Right lobe of liver (tissue), 4 donors: ENCODE measurements at regions not wholly inside any gene's neighbourhood (a gene's known extent, or its start where the extent isn't known, plus 50 kb on each side); places are given as distances from the start of the nearest gene placed in this dataset.

Experiments used
- POLR2A ChIP-seq: fragments of 450-650 bp; IDR thresholded peaks from one replicate; pipeline ENCODE4 v1.6.1; 2017; ENCODE audit warnings: antibody characterized with exemption, mild to moderate bottlenecking
- TF ChIP-seq, protein P1 (sequence below), 4 donors: fragments of 200-600 bp in 3 of 4; fragments of 450-650 bp in 1 of 4; IDR thresholded peaks; one replicate each; pipeline versions ENCODE4 v1.5.1 to v1.8.0; 2016 to 2022; ENCODE audit warnings: antibody characterized with exemption in 4 of 4, mild to moderate bottlenecking in 2 of 4
- donor health status: DM: no; HTN: no; CAD: no.
- donor health status: DM: no; HTN: no; CAD: no.
- donor health status: DM: no; HTN: yes; CAD: no.

GRCh38 chr5:159741829-159742322 lies 174.4 kb upstream of the ADRA1B start:
- TF ChIP-seq, protein P1, sequence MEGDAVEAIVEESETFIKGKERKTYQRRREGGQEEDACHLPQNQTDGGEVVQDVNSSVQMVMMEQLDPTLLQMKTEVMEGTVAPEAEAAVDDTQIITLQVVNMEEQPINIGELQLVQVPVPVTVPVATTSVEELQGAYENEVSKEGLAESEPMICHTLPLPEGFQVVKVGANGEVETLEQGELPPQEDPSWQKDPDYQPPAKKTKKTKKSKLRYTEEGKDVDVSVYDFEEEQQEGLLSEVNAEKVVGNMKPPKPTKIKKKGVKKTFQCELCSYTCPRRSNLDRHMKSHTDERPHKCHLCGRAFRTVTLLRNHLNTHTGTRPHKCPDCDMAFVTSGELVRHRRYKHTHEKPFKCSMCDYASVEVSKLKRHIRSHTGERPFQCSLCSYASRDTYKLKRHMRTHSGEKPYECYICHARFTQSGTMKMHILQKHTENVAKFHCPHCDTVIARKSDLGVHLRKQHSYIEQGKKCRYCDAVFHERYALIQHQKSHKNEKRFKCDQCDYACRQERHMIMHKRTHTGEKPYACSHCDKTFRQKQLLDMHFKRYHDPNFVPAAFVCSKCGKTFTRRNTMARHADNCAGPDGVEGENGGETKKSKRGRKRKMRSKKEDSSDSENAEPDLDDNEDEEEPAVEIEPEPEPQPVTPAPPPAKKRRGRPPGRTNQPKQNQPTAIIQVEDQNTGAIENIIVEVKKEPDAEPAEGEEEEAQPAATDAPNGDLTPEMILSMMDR (IDR thresholded peaks at IDR 0.05): no peak
- TF ChIP-seq POLR2A: no peak
